H1 (cell line): ENCODE measurements at regions not wholly inside any gene's neighbourhood (a gene's known extent, or its start where the extent isn't known, plus 50 kb on each side); places are given as distances from the start of the nearest gene placed in this dataset.
A peak's percentile ranks its signal among the peaks of the same experiment; 100 is the strongest.

Experiments used
- CTCF ChIA-PET: fragments of 300-600 bp; sonication (Branson Sonifier 250); formaldehyde crosslinking; loops from one replicate; lab custom pipeline; 2021; ENCODE audit not compliant: partially characterized antibody; lab: Charles Lee
- POLR2A ChIA-PET: fragments of 300-600 bp; sonication (Branson Sonifier 250); formaldehyde crosslinking; loops from one replicate; lab custom pipeline; 2021; ENCODE audit warnings: inconsistent platforms; ENCODE audit not compliant: partially characterized antibody; lab: Charles Lee
- DNase-seq, 2 experiments: peaks; one replicate each; pipeline versions ENCODE4 v3.0.0 to v3.0.0-alpha.2; 2010 to 2022; ENCODE audit warnings: low spot score in 2 of 2, low read depth in 1 of 2, mixed read lengths in 1 of 2
- FAIRE-seq: peaks from 2 replicates; lab custom pipeline; 2011; peaks lifted over from hg19 to GRCh38; lab: Jason Lieb, UNC
- H2AFZ ChIP-seq: 2 replicates; pipeline ENCODE4 v1.8.1; 2012; ENCODE audit warnings: low read length, inconsistent platforms
- H2AK5ac ChIP-seq: 2 replicates; pipeline ENCODE4 v1.6.1; 2013; ENCODE audit warnings: low read depth, low read length
- H2BK120ac ChIP-seq: replicated peaks from 2 replicates; pipeline ENCODE3; 2013; ENCODE audit warnings: low read depth, low read length, inconsistent platforms
- H2BK12ac ChIP-seq: 2 replicates; pipeline ENCODE4 v1.6.1; 2013; ENCODE audit warnings: low read depth, low read length
- H2BK15ac ChIP-seq: 2 replicates; pipeline ENCODE4 v1.6.1; 2013; ENCODE audit warnings: low read length
- H2BK20ac ChIP-seq: 2 replicates; pipeline ENCODE4 v1.6.1; 2013; ENCODE audit warnings: low read length
- H2BK5ac ChIP-seq: 2 replicates; pipeline ENCODE4 v1.6.1; 2013; ENCODE audit warnings: low read depth, low read length
- H3K14ac ChIP-seq: 2 replicates; pipeline ENCODE4 v1.6.1; 2013; ENCODE audit warnings: inconsistent platforms; ENCODE audit not compliant: insufficient read length
- H3K18ac ChIP-seq: 2 replicates; pipeline ENCODE4 v1.6.1; 2013; ENCODE audit warnings: low read length; ENCODE audit errors: extremely low read depth
- H3K23ac ChIP-seq: 2 replicates; pipeline ENCODE4 v1.6.1; 2013; ENCODE audit warnings: inconsistent platforms; ENCODE audit not compliant: insufficient read length
- H3K23me2 ChIP-seq: 2 replicates; pipeline ENCODE4 v1.6.1; 2013; ENCODE audit warnings: low read depth, low read length
- H3K27ac ChIP-seq: 2 replicates; pipeline ENCODE4 v1.6.1; 2011; ENCODE audit warnings: low read depth, low read length, inconsistent platforms
- H3K27me3 ChIP-seq, 4 experiments: replicated peaks in 1 of 4; 1 replicate in 1 of 4; 2 replicates in 3 of 4; pipeline versions ENCODE4 v1.6.1 to v1.8.1; 2011 to 2013; ENCODE audit warnings: low read length in 3 of 4, mild to moderate bottlenecking in 3 of 4, inconsistent platforms in 2 of 4, mixed read lengths in 2 of 4, moderate library complexity in 1 of 4; ENCODE audit not compliant: control insufficient read depth in 3 of 4, insufficient read depth in 3 of 4; ENCODE audit errors: extremely low read depth in 1 of 4
- H3K36me3 ChIP-seq, 4 experiments: 2 replicates each; pipeline versions ENCODE4 v1.6.1 to v1.8.1; 2011 to 2013; ENCODE audit warnings: mild to moderate bottlenecking in 4 of 4, low read length in 3 of 4, moderate library complexity in 2 of 4, control low read depth in 1 of 4, inconsistent platforms in 1 of 4; ENCODE audit not compliant: insufficient read depth in 4 of 4, control insufficient read depth in 2 of 4
- H3K4ac ChIP-seq: replicated peaks from 2 replicates; pipeline ENCODE3; 2013; ENCODE audit warnings: low read length, low read depth, mixed read lengths, inconsistent platforms; ENCODE audit not compliant: insufficient read length
- H3K4me1 ChIP-seq, 4 experiments: replicated peaks in 1 of 4; 1 replicate in 1 of 4; 2 replicates in 3 of 4; pipeline versions ENCODE4 v1.6.1 to v1.8.1; 2011 to 2013; ENCODE audit warnings: low read length in 3 of 4, inconsistent platforms in 2 of 4, mixed read lengths in 1 of 4; ENCODE audit not compliant: insufficient read depth in 4 of 4, control insufficient read depth in 3 of 4
- H3K4me2 ChIP-seq, 2 experiments: 2 replicates each; pipeline versions ENCODE4 v1.6.1 to v1.8.1; 2011 to 2013; ENCODE audit warnings: low read depth in 2 of 2, low read length in 2 of 2, control low read depth in 1 of 2, inconsistent platforms in 1 of 2, mild to moderate bottlenecking in 1 of 2; ENCODE audit not compliant: insufficient read depth in 1 of 2
- H3K4me3 ChIP-seq, 4 experiments: fragments of 200-600, 300-600 bp in 1 of 4; sonication (generic), shearing (Covaris generic), sonication (Bioruptor Twin) in 1 of 4; 2 replicates each; pipeline versions ENCODE4 v1.5.1 to v1.8.1; 2011 to 2016; ENCODE audit warnings: low read length in 4 of 4, low read depth in 3 of 4, control low read depth in 2 of 4, inconsistent platforms in 2 of 4, mild to moderate bottlenecking in 2 of 4, mixed read lengths in 1 of 4, moderate library complexity in 1 of 4; ENCODE audit not compliant: insufficient read depth in 2 of 4; ENCODE audit errors: extremely low read depth in 1 of 4
- H3K56ac ChIP-seq: replicated peaks from 2 replicates; pipeline ENCODE3; 2013; ENCODE audit warnings: low read depth, mild to moderate bottlenecking, mixed read lengths, low read length, inconsistent platforms; ENCODE audit not compliant: insufficient read length
- H3K79me1 ChIP-seq: 2 replicates; pipeline ENCODE4 v1.6.1; 2013; ENCODE audit warnings: low read depth, low read length, control low read depth
- H3K79me2 ChIP-seq, 2 experiments: 2 replicates each; pipeline versions ENCODE4 v1.6.1 to v1.8.1; 2012 to 2013; ENCODE audit warnings: low read length in 2 of 2, mild to moderate bottlenecking in 2 of 2, inconsistent platforms in 1 of 2; ENCODE audit not compliant: insufficient read depth in 2 of 2, control insufficient read depth in 1 of 2
- H3K9ac ChIP-seq, 4 experiments: replicated peaks in 1 of 4; 1 replicate in 1 of 4; 2 replicates in 3 of 4; pipeline versions ENCODE4 v1.6.1 to v1.8.1; 2011 to 2013; ENCODE audit warnings: low read depth in 3 of 4, low read length in 3 of 4, control low read depth in 2 of 4, mild to moderate bottlenecking in 2 of 4, moderate library complexity in 2 of 4, inconsistent platforms in 1 of 4; ENCODE audit errors: extremely low read depth in 1 of 4
- H3K9me3 ChIP-seq, 2 experiments: 2 replicates each; pipeline versions ENCODE4 v1.6.1 to v1.8.1; 2012 to 2013; ENCODE audit warnings: mild to moderate bottlenecking in 2 of 2, moderate library complexity in 2 of 2, control low read depth in 1 of 2, inconsistent platforms in 1 of 2, low read depth in 1 of 2, low read length in 1 of 2, mixed read lengths in 1 of 2; ENCODE audit not compliant: insufficient read depth in 2 of 2
- H4K20me1 ChIP-seq, 2 experiments: replicated peaks in 1 of 2; 2 replicates each; pipeline versions ENCODE3 to v1.8.1; 2011 to 2013; ENCODE audit warnings: inconsistent platforms in 2 of 2, low read length in 2 of 2, mild to moderate bottlenecking in 1 of 2; ENCODE audit not compliant: insufficient read depth in 2 of 2, control insufficient read depth in 1 of 2
- H4K5ac ChIP-seq: 2 replicates; pipeline ENCODE4 v1.6.1; 2013; ENCODE audit warnings: low read length, low read depth, mixed read lengths, inconsistent platforms; ENCODE audit not compliant: insufficient read length
- H4K8ac ChIP-seq: 2 replicates; pipeline ENCODE4 v1.8.0; 2013; ENCODE audit warnings: mild to moderate bottlenecking, moderate library complexity, low read length, inconsistent platforms; ENCODE audit not compliant: insufficient read depth; ENCODE audit errors: extremely low read depth
- H4K91ac ChIP-seq: replicated peaks from 2 replicates; pipeline ENCODE3; 2013; ENCODE audit warnings: low read length, mixed read lengths, inconsistent platforms; ENCODE audit not compliant: insufficient read length
- BACH1 ChIP-seq: IDR thresholded peaks from 2 replicates; pipeline ENCODE4 v1.6.1; 2012; ENCODE audit warnings: low read length, improper control_type of control experiment
- EZH2 ChIP-seq: fragments of 200-600 bp; sonication (generic); IDR thresholded peaks from 2 replicates; pipeline ENCODE4 v1.7.1; 2012; ENCODE audit warnings: low read depth, mild to moderate bottlenecking, moderate library complexity, low read length, inconsistent platforms; ENCODE audit not compliant: severe bottlenecking
- SIRT6 ChIP-seq: IDR thresholded peaks from one replicate; pipeline ENCODE4 v1.7.1; 2012; ENCODE audit warnings: low read length, inconsistent platforms
- WGBS, 2 experiments: shearing (Covaris generic) in 1 of 2; methylation state at CpG; one replicate each; pipeline versions ENCODE4 v1.1.6 to v1.1.7; 2013 to 2015; ENCODE audit warnings: low lambda C conversion rate in 2 of 2, mixed read lengths in 2 of 2, inconsistent platforms in 1 of 2, low coverage in 1 of 2, missing lambda C conversion rate in 1 of 2; ENCODE audit not compliant: insufficient replicate concordance in 2 of 2, insufficient coverage in 1 of 2, insufficient read length in 1 of 2; ENCODE audit errors: extremely low coverage in 1 of 2, missing lambda C conversion rate in 1 of 2; 5-methylcytosine and 5-hydroxymethylcytosine counted together

DNA sequence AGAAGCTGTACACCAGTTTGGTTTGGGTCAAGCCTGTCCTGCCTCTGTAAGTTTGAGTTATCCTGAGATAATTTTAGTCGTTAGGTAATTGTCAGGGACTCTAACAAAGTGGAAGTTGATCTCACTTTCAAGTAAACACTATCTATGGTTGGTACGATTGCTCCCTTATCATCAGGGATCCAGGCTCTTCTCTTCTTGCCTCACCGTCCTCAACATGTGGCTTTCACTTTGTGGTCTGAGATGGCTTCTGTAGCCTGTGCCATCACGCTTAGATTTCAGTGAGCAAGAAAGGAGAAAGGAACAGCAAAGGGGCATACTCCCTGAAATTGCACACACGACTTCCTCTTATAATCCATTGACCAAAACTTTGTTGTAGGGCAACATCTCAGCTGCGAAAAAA, 115.6 kb downstream of the CTAGE1 start:
- no peak overlapping the region for H3K27ac ChIP-seq
- no peaks in the 10 kb centered on the region for H3K79me1 ChIP-seq
- H3K56ac ChIP-seq: no peak overlapping the region
- H4K8ac ChIP-seq: no peak overlapping the region
- H3K36me3 ChIP-seq: no peaks in the 10 kb centered on the region
- FAIRE-seq: no peak
- no peak overlapping the region for H2BK5ac ChIP-seq
- H2AK5ac ChIP-seq: no peak overlapping the region
- no peak overlapping the region for H3K4ac ChIP-seq
- no peak overlapping the region for H4K5ac ChIP-seq
- H3K23ac ChIP-seq: no peak overlapping the region
- no peak overlapping the region for H3K14ac ChIP-seq
- WGBS, 2 experiments: 89% methylated on average over 6 of the region's 6 CpGs; no CpG with 5 or more reads in 1 of the 2 experiments
- 0 out of 2 replicates have a peak overlapping the region, but pooled peaks have one; percentile 16 for H2AFZ ChIP-seq
- no peak for DNase-seq
- ChIA-PET CTCF (interaction anchor here (0.9 to 1.2 kb wide), 3 partner anchors 11 to 30 kb away, joined by 3 to 4 read pairs (median 3); no protein-coding TSS in a partner anchor), POLR2A (no interaction called here)
- no peak overlapping the region for H2BK12ac ChIP-seq
- no peak overlapping the region for H3K4me3 ChIP-seq
- no peaks in the 10 kb centered on the region for H3K27me3 ChIP-seq
- no peaks in the 10 kb centered on the region for H3K4me1 ChIP-seq
- H3K79me2 ChIP-seq: no peaks in the 10 kb centered on the region
- no peaks in the 10 kb centered on the region for H4K20me1 ChIP-seq
- H3K18ac ChIP-seq: no peak overlapping the region
- H2BK20ac ChIP-seq: no peak overlapping the region
- H2BK15ac ChIP-seq: no peak overlapping the region
- H2BK120ac ChIP-seq: no peak overlapping the region
- no peak overlapping the region for H3K4me2 ChIP-seq
- H3K9ac ChIP-seq: no peak overlapping the region
- no peaks in the 10 kb centered on the region for H3K9me3 ChIP-seq
- H3K23me2 ChIP-seq: no peaks in the 10 kb centered on the region
- no peak overlapping the region for H4K91ac ChIP-seq
- TF ChIP-seq SIRT6: no peak
- TF ChIP-seq BACH1: no peak
- no peak for TF ChIP-seq EZH2
